Liver (tissue), 8 donors: ENCODE measurements at regions not wholly inside any gene's neighbourhood (a gene's known extent, or its start where the extent isn't known, plus 50 kb on each side); places are given as distances from the start of the nearest gene placed in this dataset.

Experiments used
- DNase-seq: peaks from one replicate; pipeline ENCODE4 v3.0.0-alpha.2; 2017; ENCODE audit warnings: low spot score
- H3K27ac ChIP-seq, 2 donors: one replicate each; pipeline ENCODE4 v1.7.0; 2013; ENCODE audit warnings: inconsistent platforms in 2 of 2, low read length in 2 of 2, control low read depth in 1 of 2, low read depth in 1 of 2, mild to moderate bottlenecking in 1 of 2
- H3K27me3 ChIP-seq, 4 donors: one replicate each; pipeline versions ENCODE4 v1.6.1 to v1.7.0; 2013; ENCODE audit warnings: low read length in 3 of 4, inconsistent platforms in 1 of 4, mild to moderate bottlenecking in 1 of 4, moderate library complexity in 1 of 4; ENCODE audit not compliant: control insufficient read depth in 4 of 4, insufficient read depth in 4 of 4
- H3K36me3 ChIP-seq, 4 donors: one replicate each; pipeline versions ENCODE4 v1.6.1 to v1.7.0; 2013; ENCODE audit warnings: low read length in 3 of 4, mild to moderate bottlenecking in 3 of 4, low read depth in 1 of 4, moderate library complexity in 1 of 4; ENCODE audit not compliant: control insufficient read depth in 4 of 4, insufficient read depth in 3 of 4
- H3K4me1 ChIP-seq, 4 donors: one replicate each; pipeline versions ENCODE4 v1.6.1 to v1.7.0; 2013; ENCODE audit warnings: low read length in 3 of 4, mild to moderate bottlenecking in 3 of 4, moderate library complexity in 1 of 4; ENCODE audit not compliant: control insufficient read depth in 4 of 4, insufficient read depth in 4 of 4
- H3K4me3 ChIP-seq, 3 donors: one replicate each; pipeline versions ENCODE4 v1.6.1 to v1.7.0; 2013; ENCODE audit warnings: low read length in 3 of 3, control low read depth in 1 of 3, low read depth in 1 of 3, mild to moderate bottlenecking in 1 of 3
- H3K9ac ChIP-seq, 2 donors: one replicate each; pipeline ENCODE4 v1.7.0; 2013; ENCODE audit warnings: low read length in 2 of 2, mild to moderate bottlenecking in 2 of 2, moderate library complexity in 2 of 2, control low read depth in 1 of 2, low read depth in 1 of 2
- H3K9me3 ChIP-seq, 4 donors: one replicate each; pipeline versions ENCODE4 v1.6.1 to v1.7.0; 2013; ENCODE audit warnings: low read length in 3 of 4; ENCODE audit not compliant: control insufficient read depth in 4 of 4
- CTCF ChIP-seq: fragments of 150-350 bp; IDR thresholded peaks from 2 replicates; pipeline ENCODE4 v1.5.1; 2017; ENCODE audit warnings: improper control_type of control experiment, low read depth, low read length; ENCODE audit not compliant: missing input control
- EGR1 ChIP-seq, 2 donors: IDR thresholded peaks; 2 replicates each; pipeline ENCODE4 v1.6.1; 2016 to 2018; ENCODE audit warnings: antibody characterized with exemption in 2 of 2, low read depth in 2 of 2
- FOXA1 ChIP-seq: IDR thresholded peaks from 2 replicates; pipeline ENCODE4 v1.6.1; 2016; ENCODE audit warnings: antibody characterized with exemption
- FOXA2 ChIP-seq: IDR thresholded peaks from 2 replicates; pipeline ENCODE4 v1.6.1; 2016; ENCODE audit warnings: antibody characterized with exemption
- GABPA ChIP-seq, 2 donors: IDR thresholded peaks in 1 of 2; conservative IDR thresholded peaks in 1 of 2; 2 replicates each; pipeline ENCODE4 v1.6.1; 2016; ENCODE audit warnings: antibody characterized with exemption in 2 of 2, mild to moderate bottlenecking in 1 of 2, moderate library complexity in 1 of 2
- HNF4G ChIP-seq: IDR thresholded peaks from 2 replicates; pipeline ENCODE4 v1.6.1; 2016; ENCODE audit warnings: antibody characterized with exemption
- MAX ChIP-seq: IDR thresholded peaks from 2 replicates; pipeline ENCODE4 v1.6.1; 2016; ENCODE audit warnings: antibody characterized with exemption
- NR2F2 ChIP-seq: IDR thresholded peaks from 2 replicates; pipeline ENCODE4 v1.6.1; 2016; ENCODE audit warnings: antibody characterized with exemption
- RAD21 ChIP-seq, 2 donors: IDR thresholded peaks; 2 replicates each; pipeline ENCODE4 v1.6.1; 2016; ENCODE audit warnings: antibody characterized with exemption in 2 of 2, mild to moderate bottlenecking in 2 of 2
- REST ChIP-seq: IDR thresholded peaks from 2 replicates; pipeline ENCODE4 v1.6.1; 2016; ENCODE audit warnings: antibody characterized with exemption, mild to moderate bottlenecking
- RXRA ChIP-seq, 2 donors: IDR thresholded peaks; 2 replicates each; pipeline ENCODE4 v1.6.1; 2017 to 2018; ENCODE audit warnings: antibody characterized with exemption in 2 of 2, mild to moderate bottlenecking in 1 of 2
- YY1 ChIP-seq: IDR thresholded peaks from 2 replicates; pipeline ENCODE4 v1.6.1; 2016; ENCODE audit warnings: antibody characterized with exemption, mild to moderate bottlenecking
- WGBS: extraction: QIAGEN DNeasy Blood & Tissue Kit; methylation state at CpG from one replicate; pipeline ENCODE4 v1.1.7; 2013; 5-methylcytosine and 5-hydroxymethylcytosine counted together
- donor health status: healthy.
- donor health status: healthy.
- donor health status: healthy.
- donor health status: healthy.
- donor health status: healthy.

GRCh38 chr9:82363198-82363597 lies 374.6 kb downstream of the SPATA31D1 start:
- no peak overlapping the region for H3K4me3 ChIP-seq
- no peaks in the 10 kb centered on the region for H3K9me3 ChIP-seq
- peaks cover 0 to 10% (median 4%) of the 10 kb centered on the region in 4 donors for H3K4me1 ChIP-seq
- DNase-seq: no peak
- no peak for TF ChIP-seq FOXA2
- no peak for TF ChIP-seq YY1
- TF ChIP-seq MAX: no peak
- no peak for TF ChIP-seq NR2F2
- TF ChIP-seq CTCF: no peak
- TF ChIP-seq REST: no peak
- no peak for TF ChIP-seq HNF4G
- no peak for TF ChIP-seq RXRA (IDR thresholded peaks at IDR 0.05)
- no peak for TF ChIP-seq EGR1 (IDR thresholded peaks at IDR 0.05; ENCODE audit: low read depth in 2 of 2)
- 85% methylated on average over 5 of the region's 5 CpGs for WGBS
- H3K36me3 ChIP-seq: no peaks in the 10 kb centered on the region
- no peak overlapping the region for H3K9ac ChIP-seq
- H3K27me3 ChIP-seq: no peaks in the 10 kb centered on the region
- H3K27ac ChIP-seq: no peak overlapping the region

GRCh38 chr9:82363682-82364081 lies 375.1 kb downstream of the SPATA31D1 start:
- H3K4me3 ChIP-seq: no peak overlapping the region
- H3K27ac ChIP-seq: no peak overlapping the region
- no peak for TF ChIP-seq FOXA1
- no peak for TF ChIP-seq GABPA (IDR thresholded peaks at IDR 0.05 in 1 of 2, conservative IDR thresholded peaks at IDR 0.05 in 1 of 2)
- TF ChIP-seq HNF4G: no peak
- no peak for TF ChIP-seq RAD21 (IDR thresholded peaks at IDR 0.05)
- DNase-seq: no peak
- 88% methylated on average over 5 of the region's 5 CpGs for WGBS
- H3K36me3 ChIP-seq: no peaks in the 10 kb centered on the region
- peaks cover 3 to 14% (median 9%) of the 10 kb centered on the region in 4 donors for H3K4me1 ChIP-seq
- no peaks in the 10 kb centered on the region for H3K9me3 ChIP-seq
- no peak overlapping the region for H3K9ac ChIP-seq
- no peaks in the 10 kb centered on the region for H3K27me3 ChIP-seq

- no peaks in the 10 kb centered on the region for H3K36me3 ChIP-seq
- 66% methylated on average over 2 of the region's 2 CpGs for WGBS
- H3K27ac ChIP-seq: no peak overlapping the region
- no peak for DNase-seq
- no peak overlapping the region for H3K9ac ChIP-seq
- peaks cover 8 to 30% (median 17%) of the 10 kb centered on the region in 4 donors for H3K4me1 ChIP-seq
- H3K9me3 ChIP-seq: no peaks in the 10 kb centered on the region
- TF ChIP-seq CTCF: no peak
- TF ChIP-seq EGR1 (IDR thresholded peaks at IDR 0.05; ENCODE audit: low read depth in 2 of 2): no peak
- TF ChIP-seq YY1: no peak
- no peaks in the 10 kb centered on the region for H3K27me3 ChIP-seq
- H3K4me3 ChIP-seq: no peak overlapping the region
These were observed 378.4 kb downstream of the SPATA31D1 start for GRCh38 chr9:82367016-82367415.
